Breast epithelium (tissue), 3 donors: ENCODE measurements at regions not wholly inside any gene's neighbourhood (a gene's known extent, or its start where the extent isn't known, plus 50 kb on each side); places are given as distances from the start of the nearest gene placed in this dataset.

Experiments used
- CTCF ChIP-seq, 3 donors: fragments of 450-650 bp; IDR thresholded peaks; one replicate each; pipeline ENCODE4 v1.5.1; 2016 to 2017; ENCODE audit warnings: antibody characterized with exemption in 3 of 3, mild to moderate bottlenecking in 3 of 3, moderate library complexity in 3 of 3
- POLR2A ChIP-seq: fragments of 450-650 bp; IDR thresholded peaks from one replicate; pipeline ENCODE4 v1.6.1; 2016; ENCODE audit warnings: antibody characterized with exemption, mild to moderate bottlenecking, moderate library complexity

- TF ChIP-seq POLR2A (no peak), CTCF (IDR thresholded peaks at IDR 0.05) (no peak)
Observed at GRCh38 chr2:185984670-185985069, 246.1 kb downstream of the FSIP2 start.
